ENCODE measurements at regions not wholly inside any gene's neighbourhood (a gene's known extent, or its start where the extent isn't known, plus 50 kb on each side); places are given as distances from the start of the nearest gene placed in this dataset.

DNA sequence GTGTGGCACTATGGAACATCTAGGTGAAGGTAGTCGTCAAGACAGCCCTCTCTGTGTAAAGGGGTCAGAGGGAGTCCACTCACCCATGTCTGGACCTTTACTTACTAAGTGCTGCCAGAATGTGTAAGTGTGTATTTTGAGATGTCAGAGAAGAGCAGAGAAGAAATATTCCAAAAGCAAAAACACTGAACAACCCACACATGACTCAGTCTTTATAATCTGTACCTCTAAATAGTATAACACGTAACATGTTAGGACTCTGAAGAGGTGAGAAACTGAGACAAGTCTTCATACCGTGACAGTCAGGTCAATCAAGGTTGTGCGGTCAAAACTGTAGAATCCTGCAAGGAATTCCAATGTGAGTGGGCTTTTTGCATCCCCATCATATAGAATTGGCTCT is 555.2 kb downstream of the LMO4 start:
- DNase-seq = no peak

DNA sequence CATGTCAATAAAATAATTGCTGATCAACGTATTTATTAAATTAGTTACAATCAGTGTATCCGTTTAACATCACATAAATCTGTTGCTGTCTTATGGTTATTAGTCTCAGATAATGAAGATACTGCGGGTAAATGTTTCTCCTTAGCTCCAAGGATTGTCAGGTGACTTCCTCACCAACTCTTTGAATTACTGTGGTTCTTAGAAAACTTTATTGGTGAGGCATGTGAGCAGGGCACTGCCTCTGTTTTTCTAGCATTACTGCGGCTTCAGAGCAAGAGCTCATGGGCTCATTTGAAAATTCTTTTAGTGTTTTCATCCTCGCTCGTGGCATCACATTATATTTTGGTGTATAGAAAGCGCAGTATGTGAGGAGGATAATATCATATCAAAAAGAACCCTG is 555.9 kb downstream of the LMO4 start:
- no peak for DNase-seq

DNA sequence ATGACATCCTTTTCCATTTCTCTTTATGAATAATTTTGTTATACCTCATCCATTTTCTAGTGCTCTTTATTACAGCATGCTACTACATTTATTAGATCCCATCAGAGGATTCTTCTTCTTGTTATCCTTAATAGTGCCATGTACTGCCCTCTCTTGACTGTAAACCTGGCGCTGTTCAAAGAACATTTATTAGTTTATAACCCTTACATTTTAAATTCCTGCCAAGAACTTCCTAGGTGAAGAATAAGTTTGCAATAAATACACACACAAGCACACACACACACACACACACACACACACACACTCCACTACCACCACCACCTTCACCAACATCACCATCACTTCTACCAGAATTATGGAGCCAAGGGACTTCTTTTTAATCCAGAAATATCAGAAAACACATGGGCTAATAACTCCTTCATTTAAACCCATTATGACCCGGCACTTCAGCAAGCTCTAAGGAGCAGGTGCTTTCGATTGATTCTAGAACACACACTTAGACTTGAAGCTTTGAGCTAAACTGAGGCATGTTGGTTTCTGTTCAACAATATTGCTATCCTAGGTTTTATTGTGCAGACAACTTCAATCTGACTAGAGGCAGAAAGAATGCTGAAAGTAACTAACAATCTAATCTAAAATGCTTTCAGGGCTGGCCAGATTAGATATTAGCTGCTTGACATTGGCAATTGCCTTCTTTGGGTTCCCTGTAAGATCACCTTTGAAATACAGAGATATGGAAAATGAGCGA is 556.8 kb downstream of the LMO4 start:
- no peak for DNase-seq

DNA sequence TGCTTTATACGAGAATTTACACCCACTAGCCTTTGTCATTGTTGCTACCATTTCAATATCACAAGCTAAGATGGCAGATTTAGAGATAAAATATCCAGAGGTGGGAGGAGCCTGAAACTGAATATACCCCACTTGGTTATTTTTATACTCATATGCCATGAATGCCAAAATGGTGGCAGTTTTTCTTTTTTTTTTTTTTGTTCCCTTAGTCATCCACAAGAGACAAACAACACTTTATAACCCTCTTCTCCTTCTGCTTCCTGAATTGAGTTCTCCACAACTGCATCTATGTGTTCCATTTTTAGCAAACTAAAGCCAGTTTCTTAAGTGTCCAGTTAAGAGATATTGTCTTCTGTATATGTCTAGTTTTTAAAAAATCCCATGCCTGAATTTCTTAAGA is 558.4 kb downstream of the LMO4 start:
- DNase-seq = no peak

DNA sequence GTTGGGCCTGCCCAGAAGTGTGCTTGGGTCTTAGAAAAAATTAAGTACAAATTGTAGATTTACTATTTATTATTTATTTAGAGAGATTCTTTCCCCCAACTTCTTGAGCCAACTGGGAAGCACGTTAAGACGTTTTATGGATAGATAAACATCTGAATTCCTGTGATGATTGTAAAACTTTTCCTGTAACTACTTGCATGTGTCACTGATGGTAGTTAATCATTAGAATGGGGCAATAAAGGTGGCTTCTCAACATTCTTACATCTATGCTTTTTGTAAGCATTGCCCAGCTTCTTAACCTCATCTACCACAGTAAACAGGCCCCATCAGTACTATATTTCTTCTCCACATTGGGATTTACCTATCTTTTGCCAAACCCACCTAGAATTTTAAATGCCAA is 559.8 kb downstream of the LMO4 start:
- no peak for DNase-seq

DNA sequence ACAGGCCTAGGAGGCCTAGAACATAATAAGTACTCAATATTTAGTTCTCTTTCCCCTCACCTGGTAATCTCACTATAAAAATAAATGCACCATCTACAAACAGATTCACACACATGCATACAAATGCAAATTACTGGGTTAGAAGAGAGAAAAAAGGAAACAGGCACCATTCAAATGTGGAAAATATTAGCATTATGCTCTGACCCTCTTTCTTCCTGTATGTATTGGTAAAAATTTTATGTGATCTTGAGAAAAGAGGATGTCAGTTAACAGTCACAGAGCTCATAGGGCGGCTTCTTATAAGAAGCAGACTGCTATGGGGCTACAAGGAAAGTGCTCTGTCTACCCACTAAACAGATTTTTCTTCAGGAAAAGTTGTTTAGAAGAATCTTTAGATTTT is 565.4 kb downstream of the LMO4 start:
- DNase-seq = no peak

DNA sequence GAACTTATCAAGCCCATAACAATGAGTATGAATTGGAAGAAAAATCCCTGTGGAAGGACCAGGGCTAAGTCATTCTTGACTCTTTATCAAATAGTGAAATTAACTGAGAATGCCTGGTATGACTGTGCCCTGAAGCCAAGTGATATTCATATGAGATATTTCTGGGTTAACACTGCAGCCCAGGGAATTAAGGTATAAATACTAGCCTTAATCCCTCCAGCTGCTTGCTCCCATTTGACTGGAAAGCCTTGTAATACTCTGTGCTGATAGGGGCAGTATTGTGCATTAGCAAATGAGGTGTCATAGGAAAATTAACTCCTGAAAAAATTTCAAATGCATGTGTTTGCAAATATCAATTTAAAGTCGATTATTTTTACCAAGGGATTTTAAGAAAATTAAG is 568.8 kb downstream of the LMO4 start:
- DNase-seq = no peak

DNA sequence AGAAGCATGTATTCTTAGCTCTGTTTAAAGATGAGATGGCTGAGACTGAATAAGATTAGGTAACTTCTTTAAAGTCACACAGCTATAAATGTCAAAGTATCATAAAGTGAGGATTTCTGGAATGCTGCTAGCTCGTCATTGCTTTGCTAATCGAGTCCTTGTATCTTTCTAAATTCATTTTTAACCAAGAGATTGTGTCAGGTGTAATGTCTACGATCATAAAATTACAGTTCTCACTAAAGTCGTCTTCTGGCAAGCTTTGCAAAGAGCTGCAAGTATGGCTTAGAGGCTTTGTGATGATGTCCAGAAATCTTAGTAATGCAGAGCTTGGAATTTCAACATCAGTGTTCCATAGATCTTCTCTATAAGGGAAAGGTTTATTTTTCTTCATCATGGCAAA is 569.8 kb downstream of the LMO4 start:
- no peak for DNase-seq

DNA sequence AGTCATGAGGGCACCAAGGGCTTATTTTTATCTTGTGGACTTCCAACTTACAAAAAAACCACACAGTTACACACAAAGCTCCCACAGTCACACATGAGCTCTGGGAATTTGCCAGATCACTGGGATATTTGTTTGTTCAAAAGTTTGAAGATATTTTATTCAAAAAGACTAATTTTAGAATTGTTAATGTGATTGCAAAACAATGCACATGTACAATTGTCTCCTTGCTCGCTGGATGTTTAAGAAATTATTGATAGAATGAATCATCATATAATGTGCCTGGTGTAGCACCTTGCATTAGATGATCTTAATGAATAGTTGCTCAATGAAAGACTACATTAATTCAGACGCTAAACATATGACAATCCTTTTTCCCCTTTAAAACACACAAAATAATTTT is 570.3 kb downstream of the LMO4 start:
- no peak for DNase-seq

DNA sequence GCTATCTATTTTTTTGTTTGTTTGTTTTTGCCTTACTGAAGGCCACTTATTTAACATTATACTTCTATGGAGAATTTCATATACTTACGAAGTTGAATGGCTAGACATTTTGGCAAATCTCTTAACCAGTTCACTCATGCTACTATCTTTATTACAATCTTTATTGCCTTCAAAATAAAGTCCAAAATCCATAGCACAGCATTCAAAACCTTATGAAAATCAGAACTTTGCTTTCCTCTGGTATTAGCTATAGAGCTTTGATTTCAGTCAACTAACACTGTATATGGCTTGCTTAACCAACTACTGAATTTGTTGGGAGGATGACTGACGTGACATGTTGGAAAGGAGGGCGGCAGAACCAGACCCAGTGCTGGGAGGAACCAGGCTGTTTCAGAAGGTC is 571.1 kb downstream of the LMO4 start:
- DNase-seq = no peak

DNA sequence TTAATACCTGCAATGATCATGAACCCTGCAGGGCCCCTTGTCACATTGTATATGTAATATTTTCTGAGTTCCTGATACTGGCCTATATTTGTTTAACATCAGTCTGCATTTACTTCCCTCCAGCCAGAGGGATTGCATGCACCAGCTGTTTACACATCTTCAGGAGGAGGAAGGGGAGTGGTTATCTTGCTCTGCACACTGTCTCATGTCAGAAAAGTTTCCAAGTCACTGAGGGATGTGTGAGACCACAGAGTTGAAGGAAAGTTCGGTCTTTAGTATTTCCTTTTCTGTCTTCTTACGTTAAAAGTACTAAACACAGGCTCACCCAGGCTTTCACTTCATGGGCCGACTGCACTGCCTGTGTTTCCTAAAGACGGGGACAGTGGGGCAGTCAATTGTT is 574.1 kb downstream of the LMO4 start:
- DNase-seq = no peak

DNA sequence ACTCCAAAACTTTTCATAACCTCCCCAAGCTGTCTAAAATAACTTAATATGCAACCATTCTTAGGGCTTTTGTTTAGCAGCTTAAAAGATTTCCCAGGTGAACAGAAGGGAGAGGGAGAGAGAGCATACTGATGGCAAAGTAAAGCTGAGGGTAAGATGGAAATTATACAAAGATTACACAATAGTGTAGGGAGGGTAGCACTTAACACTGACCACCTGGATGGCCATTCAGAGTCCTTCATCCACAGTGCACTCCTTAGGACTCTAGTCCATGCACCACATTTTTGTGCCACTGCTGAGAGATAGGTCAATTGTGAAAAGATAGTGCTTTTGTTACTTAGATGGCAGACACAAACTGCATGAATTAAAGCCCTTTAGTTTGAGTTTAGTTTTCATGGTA is 574.6 kb downstream of the LMO4 start:
- no peak for DNase-seq

DNA sequence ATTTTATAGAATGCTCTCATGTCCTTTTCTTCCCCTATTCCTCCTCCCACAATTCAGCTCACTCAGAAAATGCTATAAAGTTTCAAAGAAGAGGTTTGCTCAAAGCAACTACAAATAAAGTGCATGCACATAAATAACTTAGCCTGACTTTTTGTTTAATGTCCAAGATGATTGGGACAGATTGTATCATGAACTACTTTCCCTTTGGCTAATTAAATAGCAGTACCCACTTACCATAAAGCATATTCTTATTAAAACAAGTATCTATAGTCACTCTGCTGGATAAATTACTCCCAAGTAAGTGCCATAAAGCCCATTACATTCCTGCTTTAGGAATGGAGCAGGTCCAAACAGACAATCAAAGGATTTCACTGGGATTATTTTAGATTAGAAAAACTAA is 576.0 kb downstream of the LMO4 start:
- no peak for DNase-seq

DNA sequence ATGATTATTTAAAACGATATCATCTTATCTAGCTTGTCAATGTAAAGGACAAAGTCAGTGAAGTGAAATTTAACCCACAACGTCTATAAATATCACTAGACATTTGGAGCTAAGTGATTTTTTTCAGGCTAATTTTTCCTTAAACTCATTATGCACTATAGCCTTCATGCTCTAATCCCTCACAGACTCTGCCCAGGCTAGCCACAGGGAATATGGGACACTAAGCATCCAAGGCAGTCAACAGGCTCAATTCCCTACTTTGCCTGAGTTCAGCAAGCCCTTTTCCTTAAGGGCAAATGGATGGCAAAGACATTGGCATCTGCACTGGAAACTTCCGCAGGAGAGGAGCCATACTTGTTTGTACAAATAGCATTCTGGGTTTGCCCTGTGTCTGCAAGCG is 577.0 kb downstream of the LMO4 start:
- DNase-seq = no peak

DNA sequence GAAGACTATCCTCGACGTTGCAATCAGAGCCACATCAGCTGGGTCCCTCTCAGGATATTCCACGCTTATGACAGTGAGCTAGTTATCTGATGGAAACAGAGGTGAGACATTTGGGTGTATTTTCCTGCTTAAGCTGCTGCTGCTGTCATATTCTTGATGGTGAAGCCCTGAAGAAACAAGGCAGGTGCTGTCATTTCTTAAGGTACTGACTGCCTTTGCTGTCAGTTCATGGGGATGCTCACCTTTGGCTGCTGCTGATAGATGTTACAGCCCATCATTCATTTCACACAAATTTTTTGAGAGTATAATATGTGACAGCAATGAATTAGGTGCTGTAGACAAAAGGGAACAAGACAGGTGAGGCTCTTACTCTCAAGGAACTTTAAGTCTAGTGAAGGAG is 577.4 kb downstream of the LMO4 start:
- DNase-seq = no peak

DNA sequence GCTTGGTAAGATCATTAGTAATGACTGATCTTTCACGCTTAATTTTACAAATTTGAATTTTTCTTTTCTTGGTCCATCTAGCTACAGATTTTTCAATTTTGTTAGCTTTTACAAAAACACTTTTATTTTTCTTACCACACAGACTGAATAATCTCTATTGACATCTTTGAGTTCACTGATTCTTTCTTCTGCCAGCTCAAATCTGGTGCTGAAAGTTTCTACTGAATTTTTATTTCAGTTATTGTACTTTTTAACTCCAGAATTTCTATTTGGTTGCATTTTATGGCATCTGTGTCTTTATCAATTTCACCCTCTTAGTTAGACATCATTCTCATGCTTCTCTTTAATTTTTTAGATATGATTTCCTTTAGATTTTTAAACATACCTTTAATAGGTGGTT is 584.7 kb downstream of the LMO4 start:
- no peak for DNase-seq

DNA sequence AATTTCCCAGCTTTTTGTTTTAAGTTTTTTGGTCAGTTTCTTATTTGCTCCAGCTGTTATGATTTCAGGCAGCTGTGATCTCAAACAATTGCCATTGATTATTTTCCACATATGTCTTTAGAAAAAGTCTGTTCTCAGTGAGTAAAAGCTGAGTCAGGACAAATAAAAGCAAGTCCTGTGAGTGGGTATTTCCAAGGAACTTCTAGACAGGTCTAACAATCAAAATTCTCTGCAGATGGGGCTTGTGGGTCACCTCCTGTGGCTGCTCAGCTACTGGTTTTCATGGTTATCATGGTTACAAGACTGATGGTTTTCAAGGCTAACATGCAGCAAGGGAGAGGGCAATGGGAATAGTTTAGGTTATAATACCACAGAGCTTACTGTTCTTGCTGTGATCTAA is 585.7 kb downstream of the LMO4 start:
- no peak for DNase-seq

DNA sequence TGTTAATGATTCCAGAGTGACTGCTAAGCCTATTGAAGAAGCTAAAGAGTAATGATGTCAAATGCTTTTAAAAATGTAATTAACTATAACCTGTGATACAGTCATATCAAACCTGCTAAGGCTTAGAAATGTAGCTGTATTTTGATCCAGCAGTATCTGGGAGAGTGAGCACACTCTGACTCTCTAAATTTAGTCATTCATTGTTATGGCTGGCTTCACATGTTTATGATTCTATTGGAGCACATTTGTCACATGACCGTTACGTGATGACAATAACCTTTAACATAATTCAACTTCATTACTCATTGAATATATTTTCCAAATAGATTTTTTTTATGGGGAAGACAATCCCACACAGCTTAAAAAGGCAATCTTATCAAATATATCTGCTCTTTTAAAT is 587.1 kb downstream of the LMO4 start:
- no peak for DNase-seq

DNA sequence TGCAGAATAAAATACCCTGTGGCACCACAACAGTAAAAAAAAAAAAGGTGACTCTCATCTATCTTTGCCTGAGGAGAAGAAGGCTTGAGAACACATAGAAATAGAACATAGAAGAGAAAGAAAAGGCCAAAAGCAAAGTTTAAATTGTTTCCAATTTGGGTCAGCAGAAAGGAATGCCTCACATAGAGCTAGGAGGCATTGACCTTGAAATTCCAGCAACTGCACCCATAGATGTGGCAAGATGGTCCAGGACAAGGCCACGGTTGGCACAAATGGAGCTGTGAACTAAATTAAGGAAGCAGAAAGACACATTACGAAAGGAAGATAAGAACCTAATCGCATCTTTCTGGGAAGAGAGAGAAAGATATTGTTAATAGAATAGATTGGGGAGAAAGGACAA is 588.3 kb downstream of the LMO4 start:
- no peak for DNase-seq

DNA sequence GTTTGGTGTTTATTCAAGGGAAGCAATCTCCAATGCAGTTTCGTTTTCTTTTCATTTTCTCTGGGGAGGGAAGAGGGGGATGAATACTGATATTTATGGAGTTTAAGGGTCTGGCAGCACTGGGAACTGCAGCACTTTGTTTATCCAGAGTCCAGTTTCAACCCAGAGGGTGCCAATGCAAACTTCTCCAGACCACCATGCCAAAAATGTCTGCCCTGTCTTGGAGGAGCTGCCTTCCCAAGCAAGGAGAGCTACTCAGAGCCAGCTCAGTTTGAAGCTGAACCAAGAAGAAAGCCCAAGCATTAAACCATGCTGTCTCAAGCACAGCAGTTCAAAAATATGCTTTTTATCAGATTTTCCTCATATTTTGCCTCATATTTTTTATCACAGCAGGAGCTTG is 589.7 kb downstream of the LMO4 start:
- DNase-seq = no peak

DNA sequence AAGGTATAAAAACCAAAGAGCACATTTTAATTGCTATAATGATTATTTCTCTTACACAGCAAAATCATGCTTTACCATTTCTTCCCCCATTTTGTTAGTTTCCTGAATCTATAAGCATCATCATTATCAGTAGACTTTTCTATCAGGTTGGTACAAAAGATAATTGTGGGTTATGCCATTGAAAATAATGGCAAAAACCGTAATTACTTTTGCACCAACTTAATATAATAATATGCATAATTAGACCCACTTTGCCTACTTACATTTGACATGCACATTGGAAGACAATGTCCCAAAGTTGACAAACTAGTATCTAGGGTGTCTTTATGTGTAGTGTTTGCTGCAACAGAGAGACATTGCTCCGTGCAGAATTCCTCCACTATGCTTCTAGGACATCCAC is 594.2 kb downstream of the LMO4 start:
- DNase-seq = no peak

DNA sequence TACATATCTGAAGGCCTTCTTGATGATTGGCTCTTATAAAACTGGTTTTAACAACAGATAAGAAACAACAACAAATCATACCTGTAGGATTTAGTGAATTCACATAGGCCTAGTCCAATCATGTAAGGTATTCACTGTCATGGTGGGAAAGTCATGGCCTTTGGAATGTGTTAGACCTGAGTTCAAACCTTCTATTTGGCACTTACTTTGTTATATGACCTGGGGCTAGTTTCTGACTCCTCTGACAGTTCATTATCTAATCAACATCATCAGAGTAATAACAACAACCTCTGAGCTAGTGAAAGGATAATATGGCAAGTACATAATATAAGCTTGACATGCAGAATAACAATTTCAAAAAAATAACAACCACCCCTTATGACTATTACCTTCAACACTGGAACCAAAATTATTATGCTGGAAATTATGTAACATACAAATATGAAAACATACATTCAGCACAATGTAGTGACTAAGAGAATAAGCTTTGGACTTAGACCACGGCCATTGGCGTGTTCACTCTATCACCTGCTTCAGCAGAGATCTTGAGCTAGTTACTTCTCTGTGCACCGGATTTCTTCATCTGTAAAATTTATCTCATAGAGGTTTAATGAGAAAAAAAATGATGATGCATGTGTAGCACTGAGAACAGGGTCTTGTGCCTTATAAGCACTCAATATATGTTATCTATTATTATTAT is 597.6 kb downstream of the LMO4 start:
- no peak for DNase-seq

DNA sequence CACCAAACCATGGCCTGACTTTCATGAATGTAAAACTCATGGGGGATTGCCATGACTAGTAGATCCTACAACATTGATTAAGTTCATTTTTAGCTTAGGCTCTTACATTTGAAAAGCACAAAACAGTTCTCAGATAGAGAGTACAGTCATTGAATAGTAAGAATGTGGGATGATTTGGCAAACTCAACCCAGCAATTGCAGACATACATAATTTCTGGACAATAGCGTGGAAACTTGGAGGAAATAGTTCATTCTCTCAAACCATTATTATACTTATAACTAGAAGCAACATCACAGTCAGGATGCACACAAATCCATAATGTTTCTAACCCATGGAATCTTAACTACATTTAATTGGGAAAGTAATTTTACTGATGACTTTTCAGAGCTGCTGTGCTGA is 598.2 kb downstream of the LMO4 start:
- DNase-seq = no peak
